G401.6 (cell line): ENCODE measurements at regions not wholly inside any gene's neighbourhood (a gene's known extent, or its start where the extent isn't known, plus 50 kb on each side); places are given as distances from the start of the nearest gene placed in this dataset.
"Not testable (repeated sequence)": the region's sequence is repeated elsewhere in the genome, so short reads cannot be mapped to it uniquely, and the experiment has no call there.

Source experiments
- FAIRE-seq: peaks from 2 replicates; lab custom pipeline; 2012; peaks lifted over from hg19 to GRCh38; lab: Jason Lieb, UNC

- no peak for FAIRE-seq
Measured at GRCh38 chrX:129361576-129361975, 161.7 kb downstream of the SMARCA1 start.

GRCh38 chrX:129360175-129360574 lies 163.1 kb downstream of the SMARCA1 start:
- peak; percentile 84 for FAIRE-seq

- FAIRE-seq = no peak
Measured at GRCh38 chrX:129359269-129359668, 164.0 kb downstream of the SMARCA1 start.

GRCh38 chrX:129357428-129357827 lies 165.9 kb downstream of the SMARCA1 start:
- not testable (repeated sequence) for FAIRE-seq

GRCh38 chrX:129347291-129347690 lies 176.0 kb downstream of the SMARCA1 start:
- no peak for FAIRE-seq

- FAIRE-seq = no peak
Measured at GRCh38 chrX:129346574-129346973, 176.7 kb downstream of the SMARCA1 start.

- FAIRE-seq = not testable (repeated sequence)
Measured at GRCh38 chrX:129337264-129337663, 186.0 kb downstream of the SMARCA1 start.

GRCh38 chrX:129323115-129323514 lies 200.2 kb downstream of the SMARCA1 start:
- no peak for FAIRE-seq

- FAIRE-seq = peak; percentile 92
Measured at GRCh38 chrX:129318375-129318774, 204.9 kb downstream of the SMARCA1 start.

GRCh38 chrX:129316461-129316860 lies 206.8 kb downstream of the SMARCA1 start:
- FAIRE-seq = no peak

GRCh38 chrX:129310000-129310399 lies 213.3 kb downstream of the SMARCA1 start:
- no peak for FAIRE-seq

GRCh38 chrX:129262912-129263311 lies 260.4 kb downstream of the SMARCA1 start:
- FAIRE-seq = no peak

GRCh38 chrX:129255516-129255915 lies 267.8 kb downstream of the SMARCA1 start:
- FAIRE-seq = not testable (repeated sequence)

GRCh38 chrX:129249563-129249962 lies 273.7 kb downstream of the SMARCA1 start:
- FAIRE-seq = no peak

GRCh38 chrX:129247642-129248041 lies 275.6 kb downstream of the SMARCA1 start:
- no peak for FAIRE-seq

- no peak for FAIRE-seq
Measured at GRCh38 chrX:129239371-129239770, 283.9 kb downstream of the SMARCA1 start.

- FAIRE-seq = no peak
Measured at GRCh38 chrX:129238011-129238410, 285.3 kb downstream of the SMARCA1 start.

- FAIRE-seq = no peak
Measured at GRCh38 chrX:129235903-129236302, 287.4 kb downstream of the SMARCA1 start.

- FAIRE-seq = no peak
Measured at GRCh38 chrX:129233786-129234185, 289.5 kb downstream of the SMARCA1 start.

GRCh38 chrX:129230850-129231512 lies 292.3 kb downstream of the SMARCA1 start:
- no peak for FAIRE-seq

- FAIRE-seq = no peak
Measured at GRCh38 chrX:129230168-129230567, 293.1 kb downstream of the SMARCA1 start.

GRCh38 chrX:129227366-129227765 lies 295.9 kb downstream of the SMARCA1 start:
- no peak for FAIRE-seq

- no peak for FAIRE-seq
Measured at GRCh38 chrX:129193357-129193756, 329.9 kb downstream of the SMARCA1 start.

- no peak for FAIRE-seq
Measured at GRCh38 chrX:129188231-129188630, 335.1 kb downstream of the SMARCA1 start.

GRCh38 chrX:129176710-129177109 lies 346.6 kb downstream of the SMARCA1 start:
- no peak for FAIRE-seq
